ENCODE measurements at regions not wholly inside any gene's neighbourhood (a gene's known extent, or its start where the extent isn't known, plus 50 kb on each side); places are given as distances from the start of the nearest gene placed in this dataset.
A peak's percentile ranks its signal among the peaks of the same experiment; 100 is the strongest.

GRCh38 chr2:120899771-120900170 is 164.1 kb downstream of the GLI2 start:
- no peak for DNase-seq

DNA sequence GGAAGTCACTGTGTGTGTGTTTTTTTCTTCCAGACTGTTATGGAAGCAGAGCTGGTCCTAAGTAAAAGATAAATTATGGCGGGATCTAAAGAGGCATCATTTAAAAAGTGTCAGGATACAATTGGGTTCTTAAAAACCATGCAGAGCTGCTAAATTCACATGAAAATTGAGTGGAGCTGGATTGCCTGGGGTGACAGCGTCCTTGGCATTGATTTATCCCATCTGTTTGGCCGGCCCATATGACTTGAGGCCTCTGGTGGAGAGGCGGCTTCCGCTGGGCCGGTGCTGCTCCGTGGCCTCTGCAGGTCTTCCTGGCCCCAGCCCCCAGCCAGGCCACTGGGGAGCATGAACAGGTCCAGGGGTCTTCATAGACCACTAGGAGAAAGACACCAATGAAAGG is 165.5 kb downstream of the GLI2 start:
- no peak for DNase-seq

GRCh38 chr2:120902592-120902991 is 166.9 kb downstream of the GLI2 start:
- no peak for DNase-seq

GRCh38 chr2:120904379-120904778 is 168.7 kb downstream of the GLI2 start:
- no peak for DNase-seq

DNA sequence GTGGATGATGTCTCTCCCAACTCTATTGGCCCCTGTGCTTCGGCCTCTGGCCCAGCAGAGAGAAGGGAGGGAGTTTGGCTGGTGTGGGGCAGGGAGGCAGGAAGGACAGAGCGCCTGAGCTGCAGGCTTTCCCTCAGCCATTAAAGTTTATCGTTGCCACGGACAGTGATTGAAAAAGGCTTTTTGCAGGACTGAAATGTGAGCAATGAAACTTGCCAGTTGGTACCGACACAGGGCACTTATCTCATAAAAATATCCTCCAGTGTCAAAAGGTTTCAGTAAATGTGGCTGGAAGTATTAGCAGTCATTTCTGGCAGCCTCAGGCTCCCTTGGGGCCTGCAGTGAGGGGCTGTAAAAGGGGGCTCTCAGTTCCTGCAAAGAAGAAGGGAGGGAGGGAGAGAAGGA is 169.2 kb downstream of the GLI2 start:
- DNase-seq: no peak

- no peak for DNase-seq
These were observed 169.6 kb downstream of the GLI2 start for GRCh38 chr2:120905298-120905697.

- no peak for DNase-seq
These were observed 170.3 kb downstream of the GLI2 start for GRCh38 chr2:120905824-120906571.

DNA sequence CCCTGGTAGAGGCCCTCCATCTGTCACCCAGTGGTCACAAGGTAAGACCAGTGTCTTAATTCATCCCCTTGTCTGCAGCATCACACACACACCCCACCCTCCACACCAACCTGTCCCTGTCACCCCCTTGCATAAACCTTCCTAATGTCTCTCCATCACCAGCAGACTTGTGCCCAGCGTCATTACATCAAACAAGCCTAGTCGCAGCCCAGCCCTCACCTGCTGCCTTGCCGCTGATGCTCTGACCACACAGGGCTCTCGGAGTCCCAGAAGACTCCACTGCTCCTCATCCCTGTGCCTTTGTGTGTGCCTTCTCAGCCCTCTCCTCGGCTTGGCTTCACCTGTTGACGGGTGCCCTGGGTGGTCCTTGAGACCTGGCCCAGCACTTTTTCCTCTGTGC is 171.2 kb downstream of the GLI2 start:
- DNase-seq: no peak

DNA sequence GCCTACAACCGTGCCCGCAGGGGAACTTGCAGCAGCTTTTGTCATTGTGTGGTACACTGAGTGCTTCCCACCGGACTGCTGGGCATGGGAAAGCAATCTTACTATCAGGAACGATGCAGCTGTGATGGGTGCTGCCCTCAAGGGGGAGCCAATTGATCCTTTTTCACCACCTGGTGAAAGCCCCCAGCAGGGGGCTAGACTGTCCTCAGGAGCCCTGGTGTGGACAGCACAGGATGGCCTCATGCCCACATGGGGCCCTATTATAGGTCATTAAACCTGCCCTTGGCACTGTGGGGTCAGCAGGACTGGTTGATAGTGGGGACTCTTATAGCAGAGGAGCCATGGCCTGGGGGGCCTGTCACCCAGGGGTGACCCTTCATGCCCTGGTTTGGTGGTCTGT is 172.2 kb downstream of the GLI2 start:
- DNase-seq: no peak

GRCh38 chr2:120908314-120908975 is 172.8 kb downstream of the GLI2 start:
- peak; percentile 68 for DNase-seq

DNA sequence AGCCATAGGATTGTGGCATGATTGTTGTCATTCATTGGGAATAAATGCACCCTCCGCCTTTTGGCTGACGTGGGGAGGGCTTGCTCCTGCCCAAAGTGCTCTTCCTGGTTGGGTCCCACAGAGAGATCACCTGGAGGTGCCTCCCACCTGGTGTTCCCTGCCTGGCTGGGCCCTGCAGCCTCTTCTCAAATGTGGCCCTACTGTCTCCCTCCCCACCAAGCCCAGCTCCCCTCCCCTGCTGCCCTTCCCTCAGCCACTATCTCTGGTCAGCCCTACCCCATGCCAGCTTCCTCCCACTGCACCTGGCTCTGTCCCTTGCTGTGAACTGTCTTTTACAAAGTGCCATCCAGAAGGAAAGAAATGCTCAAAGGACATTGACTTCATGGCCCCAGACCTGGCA is 173.4 kb downstream of the GLI2 start:
- no peak for DNase-seq

GRCh38 chr2:120910164-120910563 is 174.5 kb downstream of the GLI2 start:
- no peak for DNase-seq

GRCh38 chr2:120910956-120911951 is 175.6 kb downstream of the GLI2 start:
- DNase-seq: peak; percentile 53

DNA sequence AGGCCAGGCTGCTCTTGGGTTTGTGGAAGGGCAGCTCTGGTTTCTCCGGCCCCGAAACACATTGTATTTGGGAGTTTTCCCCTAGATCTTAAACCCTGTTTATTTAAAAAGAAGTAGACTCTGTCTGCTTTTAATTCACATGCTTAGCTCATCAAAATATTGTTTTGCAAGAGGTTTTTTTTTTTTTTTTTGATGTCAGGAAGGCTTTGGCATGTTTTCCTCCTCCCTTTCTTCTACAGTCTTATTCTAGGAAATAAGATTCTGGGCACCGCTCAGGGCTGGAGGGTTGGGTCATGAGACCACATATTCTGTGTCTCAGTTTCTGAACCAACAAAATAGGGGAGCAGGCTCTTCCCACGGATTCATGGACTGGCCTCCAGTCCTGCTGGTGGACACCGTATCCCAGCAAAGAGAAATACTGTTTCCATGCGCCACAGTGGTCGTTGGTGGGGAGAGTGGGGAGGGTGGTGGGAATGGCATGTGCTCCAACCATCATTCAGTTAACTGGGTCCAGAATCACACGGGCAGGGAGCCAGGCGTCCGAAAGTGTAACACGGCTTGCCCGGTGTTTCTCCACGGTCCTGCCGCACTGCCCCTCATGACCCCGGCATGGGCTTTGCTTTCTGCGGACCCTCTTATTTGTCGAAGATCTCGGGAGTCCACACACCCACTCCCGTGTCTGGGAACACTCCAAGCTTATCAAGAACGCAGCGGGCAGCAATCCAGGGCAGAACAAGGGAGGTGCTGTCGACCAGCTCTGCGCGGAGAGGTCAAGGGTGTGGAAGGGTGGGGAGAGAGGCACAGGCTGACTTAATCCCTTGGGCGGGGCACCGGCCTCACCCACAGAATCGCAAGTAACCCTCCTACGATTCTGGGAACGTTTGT is 176.7 kb downstream of the GLI2 start:
- peak; percentile 58 for DNase-seq

- DNase-seq: no peak
These were observed 178.5 kb downstream of the GLI2 start for GRCh38 chr2:120913972-120914838.

GRCh38 chr2:120914839-120915521 is 179.3 kb downstream of the GLI2 start:
- peak; percentile 92 for DNase-seq

- DNase-seq: no peak
These were observed 180.0 kb downstream of the GLI2 start for GRCh38 chr2:120915670-120916069.

DNA sequence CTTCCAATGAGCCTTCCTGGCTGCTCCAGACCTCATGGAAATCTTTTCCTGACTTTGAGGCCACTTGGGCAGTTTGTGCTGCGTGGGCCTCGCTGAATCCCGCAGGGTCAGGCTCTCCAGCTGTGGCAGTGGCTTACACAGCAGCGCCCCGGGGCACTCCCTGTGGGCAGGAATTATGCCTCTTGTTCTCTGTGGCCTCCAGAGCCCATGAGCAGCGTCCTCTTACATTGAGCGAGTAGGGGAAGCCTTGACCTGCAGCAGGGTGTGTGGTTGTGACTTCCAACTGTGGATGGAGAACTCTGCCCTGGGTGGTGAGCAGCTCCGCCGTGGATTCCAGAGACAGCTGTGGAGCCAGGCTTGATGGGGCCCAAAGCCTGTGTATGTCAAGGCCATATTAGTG is 180.8 kb downstream of the GLI2 start:
- DNase-seq: no peak

DNA sequence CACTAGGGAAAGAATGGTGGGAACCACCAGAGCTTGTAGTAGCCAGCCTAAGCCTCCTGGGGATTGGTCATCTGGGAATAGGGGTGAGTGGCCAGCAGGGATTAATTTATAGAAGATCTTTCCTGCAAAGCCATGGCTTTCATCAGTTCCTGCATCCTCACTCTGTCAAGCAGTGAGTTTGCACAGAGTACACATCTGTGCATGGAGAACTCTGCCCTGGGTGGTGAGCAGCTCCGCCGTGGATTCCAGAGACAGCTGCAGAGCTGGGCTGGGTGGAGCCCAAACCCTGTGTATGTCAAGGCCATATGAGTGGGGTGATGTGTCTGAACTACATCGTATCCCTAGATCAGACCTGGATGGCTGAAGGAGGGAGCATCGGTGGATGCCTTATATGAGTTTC is 182.2 kb downstream of the GLI2 start:
- peak; percentile 48 for DNase-seq

GRCh38 chr2:120919216-120919615 is 183.5 kb downstream of the GLI2 start:
- DNase-seq: no peak
